ENCODE measurements at regions not wholly inside any gene's neighbourhood (a gene's known extent, or its start where the extent isn't known, plus 50 kb on each side); places are given as distances from the start of the nearest gene placed in this dataset.
"Not testable (repeated sequence)": the region's sequence is repeated elsewhere in the genome, so short reads cannot be mapped to it uniquely, and the experiment has no call there.

DNA sequence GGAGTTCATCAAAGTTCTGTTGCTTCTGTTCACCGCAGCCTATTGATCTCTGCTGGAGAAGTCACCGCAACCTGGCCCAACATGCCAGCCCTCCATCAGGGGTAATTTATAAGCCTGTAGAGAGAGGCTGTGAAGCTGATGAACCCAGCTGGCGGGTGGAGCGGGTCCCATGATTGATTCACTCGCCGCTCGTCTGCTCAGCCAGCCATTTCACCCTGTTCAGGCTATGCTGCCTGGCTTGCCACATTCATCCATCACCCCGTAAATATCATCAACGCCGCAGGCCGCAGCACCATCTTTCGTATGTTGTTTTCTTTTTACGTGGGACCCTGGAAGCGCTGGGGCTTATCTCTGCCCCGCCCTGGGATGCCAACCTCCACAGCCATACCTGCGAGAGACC, 116.7 kb upstream of the OPCML start:
- no peak for DNase-seq (ENCODE audit: low spot score)

DNA sequence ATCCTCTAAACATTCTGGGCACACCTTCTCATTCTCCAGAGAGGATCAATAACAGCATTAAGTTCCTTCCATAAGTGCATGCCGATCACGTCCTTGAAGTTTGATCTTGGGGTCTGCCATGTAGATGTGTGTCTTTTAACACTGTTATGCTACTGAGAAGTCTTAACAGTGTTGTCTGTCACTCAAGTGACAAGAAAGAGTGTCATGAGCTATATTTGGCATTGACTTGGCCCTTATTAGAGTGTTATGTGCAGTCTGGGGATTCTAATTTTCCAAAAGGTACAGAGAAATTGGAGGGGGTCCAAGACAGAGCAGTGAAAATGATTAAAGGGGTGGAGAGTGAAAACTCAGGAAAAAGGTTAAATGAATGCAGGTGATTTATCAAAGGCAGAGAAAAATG, 107.1 kb upstream of the OPCML start:
- no peak for DNase-seq (ENCODE audit: low spot score)

DNA sequence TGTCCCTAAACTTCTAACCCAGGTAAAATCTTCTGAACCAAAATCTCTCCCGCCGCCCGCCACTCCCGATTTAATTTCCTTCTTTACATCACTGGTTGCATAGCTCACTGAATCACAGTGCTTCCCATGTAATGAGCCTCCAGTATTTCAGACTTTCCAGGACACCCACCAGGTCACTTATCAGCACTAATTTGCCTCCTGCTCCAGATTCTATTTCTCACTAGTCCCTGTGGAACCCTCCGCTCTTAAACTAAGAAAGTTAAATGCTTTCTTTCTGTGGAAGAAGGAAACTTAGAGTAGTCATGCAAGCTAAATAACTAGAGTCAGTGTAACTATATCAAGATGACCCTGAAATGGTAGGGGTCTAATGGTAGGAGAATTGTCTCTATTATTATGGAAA, 106.6 kb upstream of the OPCML start:
- no peak for DNase-seq (ENCODE audit: low spot score)

DNA sequence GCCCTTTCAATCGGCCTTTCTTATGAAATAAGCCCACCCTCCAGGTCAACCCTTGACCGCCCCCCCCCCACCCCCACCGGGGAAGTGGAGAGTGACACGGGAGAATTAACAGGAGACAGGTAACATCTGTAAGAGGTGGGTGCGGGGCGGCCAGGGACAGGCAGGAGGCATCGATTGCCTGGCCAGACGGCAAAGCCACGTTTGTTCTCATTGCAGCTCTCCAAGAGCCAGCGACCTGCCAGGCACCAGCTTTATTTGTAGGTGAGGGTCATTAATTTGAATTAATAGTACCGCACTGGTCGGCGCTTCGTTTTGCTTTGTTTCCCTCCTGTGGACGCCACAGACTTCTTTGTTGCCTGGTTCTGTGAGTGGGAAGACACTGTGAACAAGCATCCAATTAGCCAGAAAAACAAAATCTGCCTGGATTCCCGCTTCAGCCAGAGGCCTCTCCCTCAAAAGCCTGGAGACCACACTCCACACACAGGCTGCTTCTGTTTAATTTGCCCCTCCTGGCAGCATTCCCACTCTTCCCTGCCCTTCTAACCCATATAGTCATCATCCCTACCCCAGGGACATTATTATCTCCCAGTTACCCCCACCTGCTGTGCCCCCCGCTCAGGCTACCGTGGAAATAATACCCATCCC, 104.5 kb upstream of the OPCML start:
- no peak for DNase-seq (ENCODE audit: low spot score)

DNA sequence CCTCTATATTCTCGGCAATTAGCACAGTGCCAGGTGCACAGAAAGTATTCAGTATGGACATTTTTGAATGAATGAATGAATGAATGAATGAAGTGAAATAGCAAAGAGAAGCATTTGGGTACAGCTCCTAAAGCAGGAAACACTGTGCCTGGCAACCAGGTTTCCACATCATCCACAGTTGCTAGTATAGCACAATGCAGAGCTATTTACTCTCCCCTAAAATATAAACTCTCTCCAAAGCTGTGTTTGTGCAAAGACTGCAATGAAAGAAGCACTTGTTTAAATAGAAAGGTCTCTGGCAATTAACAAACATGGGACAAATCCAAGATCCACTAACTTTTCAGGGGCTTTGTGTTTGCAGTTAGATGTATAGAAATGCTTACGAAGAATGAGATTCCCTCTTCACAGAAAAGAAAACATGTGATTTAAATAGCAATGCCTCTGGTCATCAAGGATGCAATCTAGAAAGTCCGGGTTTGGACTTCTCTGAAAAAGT, 103.0 kb upstream of the OPCML start:
- DNase-seq (ENCODE audit: low spot score) = no peak

DNA sequence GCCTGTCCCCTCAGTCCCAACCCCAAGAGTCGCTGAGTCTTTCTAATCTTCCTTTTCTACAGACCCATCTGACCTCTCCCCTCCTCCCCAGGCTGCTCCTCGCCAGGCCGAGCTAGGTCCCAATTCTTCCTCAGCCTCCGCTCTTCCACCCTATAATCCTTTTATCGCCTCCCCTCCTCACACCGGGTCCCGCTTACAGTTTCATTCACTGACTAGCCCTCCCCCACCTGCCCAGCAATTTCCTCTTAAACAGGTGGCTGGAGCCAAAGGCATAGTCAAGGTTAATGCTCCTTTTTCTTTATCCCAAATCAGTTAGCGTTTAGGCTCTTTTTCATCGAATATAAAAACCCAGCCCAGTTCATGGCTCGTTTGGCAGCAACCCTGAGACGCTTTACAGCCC, 96.1 kb upstream of the OPCML start:
- DNase-seq (ENCODE audit: low spot score) = not testable (repeated sequence)

DNA sequence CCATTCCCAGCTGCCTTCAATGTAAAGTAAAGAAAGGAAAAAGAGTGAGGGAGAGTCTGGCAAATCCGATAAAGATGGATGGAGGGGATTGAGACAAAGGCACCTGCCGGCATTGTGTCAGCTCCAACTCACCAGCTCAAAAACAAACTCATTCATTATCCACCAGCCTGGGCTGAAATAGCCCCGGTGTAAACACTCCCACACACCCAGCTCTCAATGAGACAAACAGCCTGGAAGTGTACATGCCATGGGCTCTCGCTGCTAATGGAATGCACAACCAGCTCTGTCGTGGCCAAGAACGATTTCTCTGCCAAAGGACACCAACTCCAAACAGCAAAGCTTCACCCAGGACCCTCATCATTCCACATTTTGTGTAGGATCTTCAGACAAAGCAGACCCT, 89.3 kb upstream of the OPCML start:
- DNase-seq (ENCODE audit: low spot score) = no peak

DNA sequence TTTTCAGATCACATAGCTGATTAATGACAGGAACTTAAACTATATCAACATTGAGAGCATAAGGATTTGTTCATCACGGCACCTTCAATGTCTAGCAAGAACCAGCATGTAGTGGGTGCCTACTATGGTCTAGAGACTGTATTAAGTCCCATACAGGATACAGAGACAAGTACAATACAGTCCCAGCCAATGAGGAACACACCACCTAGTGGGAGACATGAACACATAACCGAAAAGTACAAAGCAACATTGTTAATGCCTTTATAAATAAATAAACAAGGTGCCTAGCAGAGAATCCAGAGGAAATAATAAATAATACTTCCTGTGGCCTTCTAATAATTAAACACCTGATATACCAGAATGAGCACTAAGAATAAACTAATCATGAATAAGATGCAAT, 87.7 kb upstream of the OPCML start:
- DNase-seq (ENCODE audit: low spot score) = no peak

DNA sequence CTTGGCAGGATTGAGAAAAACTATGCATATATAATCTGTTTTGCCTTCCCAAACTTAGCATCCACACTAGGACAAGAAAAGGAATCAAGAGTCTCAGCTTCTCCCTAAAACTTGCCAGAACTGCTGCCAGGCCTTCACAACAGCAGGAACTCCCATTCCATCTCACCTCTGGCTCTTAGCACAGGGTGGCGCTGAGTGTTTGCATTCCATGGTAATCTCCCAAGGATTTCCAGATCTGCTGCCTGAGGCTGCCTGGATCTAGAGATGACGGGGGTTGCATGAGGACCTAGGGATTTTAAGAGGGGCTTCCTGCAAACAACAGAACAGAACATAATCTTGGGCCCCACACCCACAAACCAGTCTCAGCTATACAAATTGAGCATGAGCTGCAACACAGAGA, 87.1 kb upstream of the OPCML start:
- no peak for DNase-seq (ENCODE audit: low spot score)

DNA sequence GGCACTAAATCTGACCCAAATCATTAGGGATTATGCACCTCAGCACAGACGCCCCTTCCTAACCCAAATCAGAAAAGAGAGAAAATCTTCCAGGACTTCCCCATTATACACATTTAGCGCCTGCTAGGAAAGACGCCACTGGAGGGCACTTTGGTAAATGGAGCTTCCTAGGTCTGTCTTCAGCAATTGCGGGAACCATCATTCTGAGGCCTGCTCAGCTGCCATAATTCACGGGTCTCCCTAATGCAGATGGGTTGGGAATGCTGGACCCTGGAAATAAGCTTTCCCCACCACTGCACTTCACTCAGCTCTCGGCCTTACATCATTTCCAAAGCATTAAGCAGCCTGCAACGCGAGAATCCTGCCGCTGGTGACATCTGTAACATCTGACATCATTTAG, 86.2 kb upstream of the OPCML start:
- DNase-seq (ENCODE audit: low spot score) = no peak

DNA sequence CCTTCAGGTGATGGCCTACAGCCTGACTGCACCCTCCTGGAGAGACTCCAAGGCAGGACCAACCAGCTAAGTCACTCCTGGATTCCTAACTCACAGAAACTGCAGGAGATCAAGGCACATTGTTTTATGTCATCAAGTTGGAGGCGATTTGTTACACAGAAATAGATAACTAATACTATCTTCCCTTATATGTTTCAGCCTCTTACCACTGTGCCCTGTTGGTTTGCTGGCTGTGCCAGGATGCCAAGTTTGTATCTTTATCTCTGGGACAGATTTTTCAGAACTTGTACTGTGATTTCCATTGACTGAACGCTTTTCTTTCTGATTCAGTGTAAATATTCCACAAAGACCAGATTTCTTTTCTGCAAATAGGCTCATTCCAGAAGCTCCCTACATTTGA, 76.2 kb upstream of the OPCML start:
- no peak for DNase-seq (ENCODE audit: low spot score)

DNA sequence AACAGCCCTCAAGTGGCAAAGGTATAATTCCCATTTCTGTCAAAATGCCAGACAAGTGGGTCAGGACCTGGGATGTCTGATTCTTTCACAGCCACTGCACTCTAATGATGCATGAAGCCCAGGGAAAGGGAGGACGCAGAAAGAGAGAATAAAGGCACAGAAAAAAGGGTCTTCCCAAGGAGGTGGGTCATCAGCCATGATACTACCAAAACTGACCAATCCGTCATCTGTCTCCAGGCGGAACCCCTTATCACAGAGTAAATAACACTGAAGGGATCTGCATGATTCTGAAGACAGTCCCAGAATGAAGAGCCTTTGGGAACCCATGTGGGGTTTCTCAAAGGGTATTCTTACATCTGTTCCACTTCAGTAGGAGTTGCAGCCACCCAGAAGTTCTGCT, 73.8 kb upstream of the OPCML start:
- no peak for DNase-seq (ENCODE audit: low spot score)

DNA sequence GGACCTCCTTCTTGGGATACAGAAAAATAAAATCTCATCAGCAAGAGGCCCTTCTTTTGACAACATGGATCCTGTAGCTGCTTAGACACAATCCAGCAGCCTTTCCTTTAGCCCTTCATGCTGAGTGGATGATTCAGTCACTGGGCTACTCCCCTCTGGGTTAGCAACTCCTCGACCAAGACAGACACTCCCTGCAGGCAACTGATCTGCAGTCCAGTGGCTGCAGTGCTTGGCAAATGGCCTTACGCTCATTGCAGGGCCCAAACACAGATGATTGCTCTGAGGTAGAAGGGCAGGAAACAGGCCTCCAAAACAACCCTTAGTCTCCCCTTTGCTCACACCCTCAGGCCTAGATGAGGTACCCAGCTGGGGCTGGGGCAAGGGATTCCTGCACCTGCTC, 73.2 kb upstream of the OPCML start:
- no peak for DNase-seq (ENCODE audit: low spot score)

DNA sequence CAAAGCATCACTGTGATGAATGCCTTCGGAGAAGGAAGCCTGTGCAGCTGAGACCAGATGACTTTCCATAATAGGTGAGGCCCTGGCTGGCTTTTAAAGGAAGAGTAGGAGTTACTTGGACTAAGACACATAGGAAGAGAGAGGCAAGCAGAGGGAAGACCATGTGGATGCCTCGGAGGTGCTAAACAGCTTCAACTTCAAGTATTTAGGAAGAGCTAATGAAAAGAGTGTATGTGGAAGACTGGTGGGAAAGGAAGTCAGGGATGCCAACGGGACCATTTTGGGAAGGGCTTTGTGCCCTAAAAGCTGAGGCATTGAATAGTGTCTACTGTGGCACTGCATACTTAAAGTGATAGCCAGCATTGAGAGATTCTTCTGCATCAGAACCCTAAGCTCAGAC, 69.3 kb upstream of the OPCML start:
- DNase-seq (ENCODE audit: low spot score) = no peak

DNA sequence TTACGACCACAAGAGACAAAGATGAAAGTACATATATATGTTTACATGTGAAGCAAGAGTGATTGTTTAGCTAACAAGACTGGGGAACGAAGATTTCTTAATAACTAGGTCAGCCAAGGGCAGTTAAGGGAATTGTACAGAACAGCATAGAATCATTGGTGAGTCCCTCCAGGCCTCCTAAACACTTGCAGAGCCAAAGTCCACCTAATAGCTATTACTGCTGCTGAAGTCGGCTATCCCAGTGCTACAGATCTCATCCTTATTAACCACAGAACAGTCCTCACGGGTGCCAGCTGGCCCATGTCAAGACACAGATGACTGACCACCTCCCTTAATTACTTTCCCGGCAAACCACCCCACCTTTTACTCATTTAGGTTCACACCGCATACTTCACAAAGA, 68.5 kb upstream of the OPCML start:
- no peak for DNase-seq (ENCODE audit: low spot score)

DNA sequence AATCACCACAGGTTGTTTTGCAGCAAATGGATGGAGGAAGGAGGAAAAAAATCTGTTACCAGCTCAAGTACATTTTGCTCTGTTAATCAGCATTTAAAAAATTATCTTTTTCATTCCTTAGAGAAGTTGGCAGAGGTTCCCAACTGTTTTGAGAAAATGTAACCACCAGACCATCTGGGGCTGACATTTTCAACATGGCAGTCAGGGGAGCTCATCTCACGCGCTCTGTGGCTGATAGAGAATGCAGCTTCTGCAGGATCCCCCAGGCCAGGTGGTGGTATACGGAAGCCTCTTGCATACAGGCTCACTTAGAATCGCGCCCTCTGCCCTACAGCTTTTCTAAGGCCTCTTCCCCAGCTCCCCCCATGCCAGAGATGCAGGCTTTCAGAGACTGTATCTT, 68.0 kb upstream of the OPCML start:
- DNase-seq (ENCODE audit: low spot score) = no peak

DNA sequence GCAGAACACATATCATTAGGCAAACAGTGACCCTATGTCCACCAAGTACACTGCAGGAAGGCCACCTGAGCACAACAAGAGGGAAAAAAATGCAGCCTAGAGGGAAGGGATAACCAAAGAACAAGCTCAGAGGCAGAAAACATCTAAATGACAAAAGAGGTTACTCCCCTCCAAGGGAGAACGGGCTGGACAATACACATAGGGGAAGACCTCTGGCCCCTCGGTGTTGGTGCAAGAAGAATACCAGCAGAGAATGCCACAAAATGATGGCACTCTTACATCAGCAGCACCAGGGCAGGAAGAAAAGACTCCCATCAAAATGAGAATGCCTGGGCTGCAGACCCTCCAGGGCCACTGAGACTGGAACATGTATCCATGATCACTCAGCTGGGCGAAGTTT, 66.6 kb upstream of the OPCML start:
- DNase-seq (ENCODE audit: low spot score) = no peak

DNA sequence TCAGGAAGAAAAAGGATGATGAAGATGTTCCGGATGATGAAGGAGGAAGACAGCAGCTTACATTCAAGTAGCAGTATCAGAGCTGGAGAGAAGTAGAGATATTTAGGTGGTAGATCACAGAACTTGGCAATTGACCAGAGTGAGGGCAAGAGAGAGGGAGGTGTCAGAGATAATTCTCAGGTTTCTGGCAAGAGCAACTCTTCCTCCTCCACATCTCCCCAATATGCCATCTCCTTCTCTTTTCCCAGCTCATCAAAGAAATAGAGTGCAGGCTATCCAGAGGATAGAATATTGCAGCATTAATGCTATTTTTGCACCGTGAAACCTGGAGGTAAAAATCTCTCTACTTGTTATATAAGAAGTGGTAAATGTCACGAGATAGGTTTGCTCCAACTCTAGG, 64.9 kb upstream of the OPCML start:
- DNase-seq (ENCODE audit: low spot score) = no peak

DNA sequence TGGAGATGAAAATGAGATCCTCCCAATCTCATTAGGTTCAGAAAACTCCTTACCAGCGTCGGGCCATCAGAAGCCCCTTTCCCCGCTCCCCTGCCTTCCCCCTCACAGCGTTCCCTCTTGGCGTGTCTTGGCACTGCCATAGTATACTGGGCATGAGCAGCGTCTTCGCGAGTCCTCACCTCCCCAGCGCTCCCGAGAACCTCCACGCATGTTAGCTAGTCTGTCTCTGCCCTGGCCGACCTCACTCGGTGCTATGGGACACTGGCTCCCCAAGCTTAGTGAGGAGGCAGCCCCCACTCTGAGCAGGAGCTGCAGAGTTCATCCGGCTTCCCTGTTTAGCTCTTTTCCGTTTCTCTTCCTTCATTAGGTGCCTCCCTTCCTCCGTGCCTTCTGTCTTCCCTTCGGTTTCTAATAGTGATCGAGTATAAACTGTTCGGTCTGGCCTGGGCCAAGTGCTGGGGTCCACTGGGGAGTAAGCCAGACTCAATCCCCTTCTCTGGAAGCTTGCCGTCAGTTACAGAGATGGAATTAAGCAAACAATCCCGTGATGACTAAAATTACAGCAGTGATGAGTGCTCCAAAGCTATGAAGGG, 63.8 kb upstream of the OPCML start:
- DNase-seq (ENCODE audit: low spot score) = no peak

DNA sequence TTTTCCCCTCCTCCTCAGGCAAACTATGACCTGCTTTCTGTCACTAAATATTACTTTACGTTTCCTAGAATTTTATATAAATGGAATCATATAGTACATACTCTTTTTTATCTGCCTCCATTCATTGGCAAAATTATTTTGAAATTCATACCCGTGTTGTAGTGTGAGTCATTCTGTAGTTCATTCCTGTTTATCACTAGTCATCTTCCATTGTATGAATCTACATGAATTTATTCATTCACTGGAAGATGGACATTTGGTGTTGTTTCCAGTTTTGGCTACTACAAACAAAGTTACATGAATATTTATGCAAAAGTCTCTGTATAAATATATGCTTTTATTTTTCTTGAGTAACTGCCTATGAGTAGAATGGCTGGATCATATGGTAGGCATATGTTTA, 60.7 kb upstream of the OPCML start:
- DNase-seq (ENCODE audit: low spot score) = no peak

DNA sequence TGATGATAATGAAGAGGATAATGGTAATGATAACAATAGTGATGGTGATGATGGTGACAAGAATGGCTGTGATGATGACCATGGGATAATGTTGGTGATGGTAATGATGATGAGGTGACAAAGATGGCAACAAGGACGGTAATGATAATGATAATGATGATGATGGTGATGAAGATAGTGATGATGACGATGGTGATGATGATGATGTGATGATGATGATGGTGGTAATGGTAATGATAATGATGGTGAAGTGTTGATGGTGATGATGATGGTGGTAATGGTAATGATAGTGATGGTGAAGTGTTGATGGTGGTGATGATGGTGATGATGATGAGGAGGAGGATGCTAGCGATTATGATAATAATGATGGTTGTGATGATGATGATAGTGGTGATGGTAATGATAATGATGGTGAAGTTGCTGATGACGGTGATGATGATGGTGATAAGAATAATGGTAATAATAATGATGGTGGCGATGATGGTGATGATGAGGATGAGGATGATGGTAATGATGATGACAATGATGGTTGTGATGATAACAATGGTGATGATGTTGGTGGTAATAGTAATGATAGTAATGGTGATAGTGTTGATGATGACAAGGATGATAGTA, 54.7 kb upstream of the OPCML start:
- DNase-seq (ENCODE audit: low spot score) = no peak

DNA sequence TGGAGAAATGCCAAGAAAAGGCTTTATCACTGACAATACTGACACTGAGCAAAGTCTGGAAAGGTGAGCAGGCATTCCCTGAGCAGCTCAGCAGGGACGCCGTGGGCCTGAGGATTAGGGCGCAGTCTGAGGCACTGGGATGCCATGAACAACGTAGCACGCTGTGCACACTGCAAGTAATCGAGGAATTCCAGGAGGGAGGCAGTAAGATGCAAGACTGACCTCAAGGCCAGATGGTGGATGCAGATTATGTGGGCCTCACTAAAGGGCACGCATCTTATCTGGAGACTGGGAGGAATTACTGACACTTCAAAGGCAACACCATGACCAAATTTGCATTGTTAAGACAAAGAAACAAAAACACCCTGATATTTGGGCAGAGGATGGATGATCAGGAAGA, 50.4 kb upstream of the OPCML start:
- DNase-seq (ENCODE audit: low spot score) = no peak

DNA sequence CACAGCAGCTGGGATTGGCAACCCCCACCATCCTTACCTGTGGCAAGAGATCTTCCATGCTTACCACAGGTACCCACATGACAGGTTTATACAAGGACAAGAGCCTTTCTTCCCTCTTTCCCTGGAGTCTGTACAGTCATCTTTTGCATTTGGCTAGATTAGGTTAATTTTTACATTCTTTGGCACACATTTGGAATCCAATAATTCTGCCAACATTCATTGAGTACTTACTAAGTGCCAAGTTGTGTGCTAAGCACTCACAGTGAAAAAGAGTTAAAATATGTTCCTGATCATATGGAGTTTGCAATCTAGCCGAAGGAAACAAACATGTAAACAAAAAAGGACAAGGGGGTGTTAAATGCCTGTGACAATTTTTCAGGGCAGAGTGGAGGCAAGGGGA, 50.0 kb upstream of the OPCML start:
- DNase-seq (ENCODE audit: low spot score) = no peak
